CD4-positive, alpha-beta T cell (primary cell): ENCODE measurements at regions not wholly inside any gene's neighbourhood (a gene's known extent, or its start where the extent isn't known, plus 50 kb on each side); places are given as distances from the start of the nearest gene placed in this dataset.

Experiments used
- ATAC-seq: fragments of 200-7000 bp; cut with Tn5 transposase; one replicate; pipeline ENCODE4 v1.10.0; 2022; ENCODE audit warnings: mild to moderate bottlenecking; ENCODE audit not compliant: poor library complexity
- CTCF ChIA-PET: fragments of 350-600 bp; sonication (Branson Sonifier 250); formaldehyde crosslinking; loops from one replicate; lab custom pipeline; 2021; ENCODE audit warnings: antibody characterized with exemption, inconsistent platforms; lab: Charles Lee
- POLR2A ChIA-PET: fragments of 350-600 bp; sonication (Branson Sonifier 250); formaldehyde crosslinking; loops from one replicate; lab custom pipeline; 2021; ENCODE audit warnings: antibody characterized with exemption, inconsistent platforms; lab: Charles Lee
- DNase-seq, 14 experiments: peaks; one replicate each; pipeline ENCODE4 v3.0.0-alpha.2; 2013 to 2020; ENCODE audit warnings: mixed read lengths in 2 of 14
- H3K27ac ChIP-seq, 2 donors: one replicate each; pipeline versions ENCODE4 v1.5.1 to v1.7.0; 2013; ENCODE audit warnings: low read length in 2 of 2, low read depth in 1 of 2, mild to moderate bottlenecking in 1 of 2
- H3K27me3 ChIP-seq, 2 experiments: 1 replicate in 1 of 2; 2 replicates in 1 of 2; pipeline versions ENCODE4 v1.6.1 to v1.7.0; 2013; ENCODE audit warnings: low read length in 2 of 2, control low read depth in 1 of 2, mild to moderate bottlenecking in 1 of 2, moderate library complexity in 1 of 2; ENCODE audit not compliant: insufficient read depth in 2 of 2, control insufficient read depth in 1 of 2
- H3K36me3 ChIP-seq: one replicate; pipeline ENCODE4 v1.6.1; 2013; ENCODE audit warnings: low read length, control low read depth; ENCODE audit not compliant: insufficient read depth
- H3K4me1 ChIP-seq: one replicate; pipeline ENCODE4 v1.6.1; 2013; ENCODE audit warnings: low read length, control low read depth; ENCODE audit not compliant: insufficient read depth
- H3K4me3 ChIP-seq: one replicate; pipeline ENCODE4 v1.5.1; 2013; ENCODE audit warnings: mild to moderate bottlenecking, low read length, moderate library complexity
- H3K9me3 ChIP-seq, 2 experiments: 1 replicate in 1 of 2; 2 replicates in 1 of 2; pipeline versions ENCODE4 v1.6.1 to v1.7.0; 2013; ENCODE audit warnings: low read length in 2 of 2, mild to moderate bottlenecking in 2 of 2, control low read depth in 1 of 2, moderate library complexity in 1 of 2; ENCODE audit not compliant: control insufficient read depth in 1 of 2, insufficient read depth in 1 of 2
- H3K27ac Mint-ChIP-seq: one replicate; pipeline ENCODE4 v1.8.0; 2020; ENCODE audit warnings: mixed read lengths
- H3K27me3 Mint-ChIP-seq: one replicate; pipeline ENCODE4 v1.8.0; 2021; ENCODE audit warnings: mixed read lengths
- H3K36me3 Mint-ChIP-seq: one replicate; pipeline ENCODE4 v1.8.0; 2021; ENCODE audit warnings: low read depth, mixed read lengths
- H3K4me1 Mint-ChIP-seq: one replicate; pipeline ENCODE4 v1.8.0; 2021; ENCODE audit warnings: low read depth, mixed read lengths
- H3K4me3 Mint-ChIP-seq: one replicate; pipeline ENCODE4 v1.8.0; 2020; ENCODE audit warnings: mild to moderate bottlenecking, mixed read lengths
- H3K9me3 Mint-ChIP-seq: one replicate; pipeline ENCODE4 v1.8.0; 2020; ENCODE audit warnings: mixed read lengths
- CTCF ChIP-seq: fragments of 200-600 bp; IDR thresholded peaks from one replicate; pipeline ENCODE4 v1.8.0; 2022; ENCODE audit warnings: antibody characterized with exemption, mild to moderate bottlenecking
- intact Hi-C, 2 experiments: fragments of 100-400 bp; cut with DNase I in 1 of 2; cut with micrococcal nuclease in 1 of 2; formaldehyde crosslinking; loops; one replicate each; pipeline versions ENCODE4 v1.15.1 to v1.9.0; 2023 to 2025; cut with DNase I, micrococcal nuclease

- POLR2A ChIA-PET = no interaction called here
- no peaks in the 10 kb centered on the region for H3K4me1 Mint-ChIP-seq
Observed at GRCh38 chr1:29896791-29897714, 660.7 kb downstream of the PTPRU start.

GRCh38 chr1:29896300-29896699, 660.0 kb downstream of the PTPRU start:
- Mint-ChIP-seq H3K9me3 (no peaks in the 10 kb centered on the region), H3K4me1 (no peaks in the 10 kb centered on the region), H3K36me3 (no peaks in the 10 kb centered on the region), H3K27me3 (peaks cover 46% of the 10 kb centered on the region), H3K27ac (no peak overlapping the region), H3K4me3 (no peak overlapping the region)
- ChIA-PET CTCF (no interaction called here), POLR2A (no interaction called here)
- Histone ChIP-seq H3K27ac (no peak overlapping the region), H3K27me3 (peaks cover 9 to 25% of the 10 kb centered on the region in 2 experiments), H3K4me1 (no peaks in the 10 kb centered on the region), H3K9me3 (no peaks in the 10 kb centered on the region), H3K4me3 (no peak overlapping the region), H3K36me3 (no peaks in the 10 kb centered on the region)
- no peak for DNase-seq
- intact Hi-C loops = no loop called here
- TF ChIP-seq CTCF = no peak
- ATAC-seq = no peak

More at GRCh38 chr1:29896791-29897714, 660.7 kb downstream of the PTPRU start:
- no peak overlapping the region for H3K27ac ChIP-seq
- no peaks in the 10 kb centered on the region for H3K9me3 ChIP-seq
- ATAC-seq (no peak), DNase-seq (peak in 1 of 14 experiments; percentile 12)
- no peak overlapping the region for H3K4me3 ChIP-seq
- Mint-ChIP-seq H3K27me3 (peaks cover 40% of the 10 kb centered on the region), H3K9me3 (no peaks in the 10 kb centered on the region), H3K4me3 (no peak overlapping the region), H3K27ac (no peak overlapping the region), H3K36me3 (no peaks in the 10 kb centered on the region)
- intact Hi-C loops = no loop called here
- CTCF ChIA-PET = no interaction called here
- peaks cover 11 to 25% of the 10 kb centered on the region in 2 experiments for H3K27me3 ChIP-seq
- no peaks in the 10 kb centered on the region for H3K4me1 ChIP-seq
- H3K36me3 ChIP-seq = no peaks in the 10 kb centered on the region
- no peak for TF ChIP-seq CTCF

- Histone ChIP-seq H3K4me3 (no peak overlapping the region), H3K36me3 (no peaks in the 10 kb centered on the region), H3K9me3 (no peaks in the 10 kb centered on the region), H3K4me1 (no peaks in the 10 kb centered on the region), H3K27ac (no peak overlapping the region), H3K27me3 (peaks cover 9 to 25% of the 10 kb centered on the region in 2 experiments)
- no peak for TF ChIP-seq CTCF
- intact Hi-C loops = no loop called here
- no peaks in the 10 kb centered on the region for H3K36me3 Mint-ChIP-seq
- ATAC-seq (no peak), DNase-seq (no peak)
- H3K27ac Mint-ChIP-seq = no peak overlapping the region
- POLR2A ChIA-PET = no interaction called here
- no peaks in the 10 kb centered on the region for H3K4me1 Mint-ChIP-seq
- no peaks in the 10 kb centered on the region for H3K9me3 Mint-ChIP-seq
- H3K4me3 Mint-ChIP-seq = no peak overlapping the region
- CTCF ChIA-PET = no interaction called here
- peaks cover 52% of the 10 kb centered on the region for H3K27me3 Mint-ChIP-seq
Observed at GRCh38 chr1:29895201-29895600, 658.9 kb downstream of the PTPRU start.
